CD14-positive monocyte (primary cell): ENCODE measurements at regions not wholly inside any gene's neighbourhood (a gene's known extent, or its start where the extent isn't known, plus 50 kb on each side); places are given as distances from the start of the nearest gene placed in this dataset.

Experiments used
- DNase-seq, 3 donors: peaks; one replicate each; pipeline ENCODE4 v3.0.0-alpha.2; 2011 to 2022
- H2AFZ ChIP-seq: 2 replicates; pipeline ENCODE4 v1.6.0; 2012; ENCODE audit warnings: mild to moderate bottlenecking, low read depth, low read length, inconsistent platforms; ENCODE audit not compliant: insufficient read depth, poor library complexity, severe bottlenecking
- H3K27ac ChIP-seq, 2 donors: 1 replicate in 1 of 2; 2 replicates in 1 of 2; pipeline ENCODE4 v1.5.1; 2012 to 2013; ENCODE audit warnings: low read length in 2 of 2, control low read depth in 1 of 2, inconsistent platforms in 1 of 2, low read depth in 1 of 2, mild to moderate bottlenecking in 1 of 2
- H3K27me3 ChIP-seq, 2 donors: one replicate each; pipeline versions ENCODE4 v1.6.0 to v1.6.1; 2011 to 2013; ENCODE audit warnings: low read length in 2 of 2; ENCODE audit not compliant: control insufficient read depth in 2 of 2, insufficient read depth in 2 of 2
- H3K36me3 ChIP-seq, 2 donors: replicated peaks in 1 of 2; 1 replicate in 1 of 2; 2 replicates in 1 of 2; pipeline versions ENCODE4 v1.5.1 to v1.6.1; 2012 to 2013; ENCODE audit warnings: low read length in 2 of 2, control low read depth in 1 of 2, inconsistent platforms in 1 of 2, mild to moderate bottlenecking in 1 of 2; ENCODE audit not compliant: insufficient read depth in 2 of 2, control insufficient read depth in 1 of 2
- H3K4me1 ChIP-seq, 2 donors: 1 replicate in 1 of 2; 2 replicates in 1 of 2; pipeline versions ENCODE4 v1.5.1 to v1.6.1; 2012 to 2013; ENCODE audit warnings: low read length in 2 of 2, control low read depth in 1 of 2, inconsistent platforms in 1 of 2, mild to moderate bottlenecking in 1 of 2, moderate library complexity in 1 of 2; ENCODE audit not compliant: insufficient read depth in 2 of 2, control insufficient read depth in 1 of 2
- H3K4me2 ChIP-seq: replicated peaks from 2 replicates; pipeline ENCODE3; 2012; ENCODE audit warnings: low read length, moderate library complexity, mild to moderate bottlenecking; ENCODE audit not compliant: poor library complexity, severe bottlenecking; ENCODE audit errors: extremely low read depth
- H3K4me3 ChIP-seq, 3 experiments: fragments of 200-600 bp in 1 of 3; sonication (generic) in 1 of 3; replicated peaks in 1 of 3; 1 replicate in 2 of 3; 2 replicates in 1 of 3; pipeline ENCODE4 v1.5.1; 2011 to 2013; ENCODE audit warnings: low read length in 3 of 3, mild to moderate bottlenecking in 3 of 3, control low read depth in 2 of 3, low read depth in 2 of 3, inconsistent platforms in 1 of 3, moderate library complexity in 1 of 3
- H3K79me2 ChIP-seq: 2 replicates; pipeline ENCODE4 v1.6.0; 2012; ENCODE audit warnings: mild to moderate bottlenecking, control low read depth, inconsistent platforms, low read length, moderate library complexity; ENCODE audit not compliant: insufficient read depth
- H3K9ac ChIP-seq: 2 replicates; pipeline ENCODE4 v1.6.0; 2017; ENCODE audit warnings: low read length, mild to moderate bottlenecking; ENCODE audit not compliant: insufficient read depth, poor library complexity, severe bottlenecking
- H3K9me3 ChIP-seq, 2 donors: replicated peaks in 1 of 2; 1 replicate in 1 of 2; 2 replicates in 1 of 2; pipeline versions ENCODE4 v1.5.1 to v1.6.1; 2012 to 2013; ENCODE audit warnings: low read length in 2 of 2, control low read depth in 1 of 2; ENCODE audit not compliant: control insufficient read depth in 1 of 2, insufficient read depth in 1 of 2
- H4K20me1 ChIP-seq: 2 replicates; pipeline ENCODE4 v1.6.0; 2012; ENCODE audit warnings: mild to moderate bottlenecking, low read length, control low read depth, moderate library complexity; ENCODE audit not compliant: insufficient read depth
- H3K27ac Mint-ChIP-seq, 7 donors: one replicate each; pipeline ENCODE4 v1.8.0; 2020; ENCODE audit warnings: mild to moderate bottlenecking in 7 of 7, mixed read lengths in 7 of 7, moderate library complexity in 6 of 7, inconsistent platforms in 2 of 7
- H3K27me3 Mint-ChIP-seq, 3 donors: one replicate each; pipeline ENCODE4 v1.8.0; 2021 to 2022; ENCODE audit warnings: low read depth in 3 of 3, mild to moderate bottlenecking in 3 of 3, mixed read lengths in 3 of 3, moderate library complexity in 3 of 3, inconsistent platforms in 1 of 3
- H3K36me3 Mint-ChIP-seq, 2 donors: one replicate each; pipeline ENCODE4 v1.8.0; 2020; ENCODE audit warnings: mixed read lengths in 2 of 2, inconsistent platforms in 1 of 2, mild to moderate bottlenecking in 1 of 2
- H3K4me1 Mint-ChIP-seq: one replicate; pipeline ENCODE4 v1.8.0; 2020; ENCODE audit warnings: mild to moderate bottlenecking, mixed read lengths
- H3K4me3 Mint-ChIP-seq, 2 donors: one replicate each; pipeline ENCODE4 v1.8.0; 2020; ENCODE audit warnings: mild to moderate bottlenecking in 2 of 2, mixed read lengths in 2 of 2, moderate library complexity in 1 of 2
- H3K9me3 Mint-ChIP-seq, 7 donors: one replicate each; pipeline ENCODE4 v1.8.0; 2020 to 2022; ENCODE audit warnings: mixed read lengths in 7 of 7, mild to moderate bottlenecking in 6 of 7, moderate library complexity in 6 of 7, inconsistent platforms in 2 of 7
- CTCF ChIP-seq: fragments of 200-600 bp; IDR thresholded peaks from one replicate; pipeline ENCODE4 v1.8.0; 2022; ENCODE audit warnings: antibody characterized with exemption, mild to moderate bottlenecking
- WGBS: methylation state at CpG from one replicate; pipeline ENCODE4 v1.1.5; 2013; ENCODE audit warnings: missing lambda C conversion rate; ENCODE audit not compliant: insufficient coverage; 5-methylcytosine and 5-hydroxymethylcytosine counted together
- intact Hi-C, 2 donors: fragments of 100-400 bp; cut with micrococcal nuclease; formaldehyde crosslinking; loops; one replicate each; pipeline versions ENCODE4 v1.15.0 to v1.15.1; 2023

GRCh38 chr13:59391696-59392095, 772.0 kb downstream of the DIAPH3 start:
- Histone ChIP-seq H3K79me2 (no peaks in the 10 kb centered on the region), H3K4me2 (peak overlapping the region; percentile 12), H3K9ac (no peak overlapping the region), H3K36me3 (no peaks in the 10 kb centered on the region), H3K4me1 (peaks cover 0 to 2% of the 10 kb centered on the region in 2 donors), H3K9me3 (no peaks in the 10 kb centered on the region), H2AFZ (peak overlapping the region; percentile 59), H3K27me3 (no peaks in the 10 kb centered on the region), H3K4me3 (no peak overlapping the region), H3K27ac (no peak overlapping the region), H4K20me1 (no peaks in the 10 kb centered on the region)
- no peak overlapping the region for H3K4me3 Mint-ChIP-seq
- no peaks in the 10 kb centered on the region for H3K27me3 Mint-ChIP-seq
- TF ChIP-seq CTCF = peak; percentile 78
- peak; percentile 27 to 56 (median 51) for DNase-seq
- 9% methylated on average over 1 of the region's 2 CpGs for WGBS
- H3K36me3 Mint-ChIP-seq = no peaks in the 10 kb centered on the region
- H3K4me1 Mint-ChIP-seq = no peaks in the 10 kb centered on the region
- no peaks in the 10 kb centered on the region for H3K9me3 Mint-ChIP-seq
- intact Hi-C loops = loop anchor here in 1 of 2 donors (10.0 kb wide), 2 partner anchors 283 to 943 kb away; no protein-coding TSS in a partner anchor
- no peak overlapping the region for H3K27ac Mint-ChIP-seq

- no peaks in the 10 kb centered on the region for H3K9me3 ChIP-seq
- peak overlapping the region; percentile 59 for H2AFZ ChIP-seq
- H4K20me1 ChIP-seq = no peaks in the 10 kb centered on the region
- Mint-ChIP-seq H3K27me3 (no peaks in the 10 kb centered on the region), H3K4me3 (no peak overlapping the region), H3K36me3 (no peaks in the 10 kb centered on the region), H3K4me1 (no peaks in the 10 kb centered on the region), H3K9me3 (no peaks in the 10 kb centered on the region), H3K27ac (no peak overlapping the region)
- H3K9ac ChIP-seq = no peak overlapping the region
- H3K4me2 ChIP-seq = no peak overlapping the region
- no peak for DNase-seq
- no peaks in the 10 kb centered on the region for H3K36me3 ChIP-seq
- H3K79me2 ChIP-seq = no peaks in the 10 kb centered on the region
- H3K27ac ChIP-seq = no peak overlapping the region
- no peak overlapping the region for H3K4me3 ChIP-seq
- no peak for TF ChIP-seq CTCF
- peaks cover 0 to 2% of the 10 kb centered on the region in 2 donors for H3K4me1 ChIP-seq
- intact Hi-C loops = loop anchor here in 1 of 2 donors (10.0 kb wide), 2 partner anchors 282 to 942 kb away; no protein-coding TSS in a partner anchor
- no peaks in the 10 kb centered on the region for H3K27me3 ChIP-seq
Measured at GRCh38 chr13:59392328-59392727, 771.4 kb downstream of the DIAPH3 start.
